GM12878 (cell line): ENCODE measurements at regions not wholly inside any gene's neighbourhood (a gene's known extent, or its start where the extent isn't known, plus 50 kb on each side); places are given as distances from the start of the nearest gene placed in this dataset.

ENCODE experiments used
- ATAC-seq: fragments of 200-7000 bp; cut with Tn5 transposase; 3 replicates; pipeline ENCODE4 v1.9.1; 2020; ENCODE audit warnings: mild to moderate bottlenecking, moderate library complexity
- BruUV-seq: library from RNA; stranded (reverse); fragments of 400-500 nt; replicated peaks from 2 replicates; lab custom pipeline; 2021; lab: Mats Ljungman, UMichigan
- CTCF ChIA-PET: fragments of 300-600 bp; sonication (Branson Sonifier 250); formaldehyde crosslinking; extraction: SDS; loops from one replicate; lab custom pipeline; 2021; ENCODE audit warnings: inconsistent platforms; lab: Yijun Ruan, JAX
- POLR2A ChIA-PET: fragments of 350-600 bp; formaldehyde crosslinking; extraction: SDS; loops from one replicate; lab custom pipeline; 2021; ENCODE audit warnings: inconsistent platforms; lab: Charles Lee
- RAD21 ChIA-PET: fragments of 300-600 bp; sonication (Branson Sonifier 250); formaldehyde crosslinking; loops from one replicate; lab custom pipeline; 2023; ENCODE audit warnings: antibody characterized with exemption; ENCODE audit not compliant: unreplicated experiment; lab: Charles Lee
- SMC1A ChIA-PET: fragments of 300-600 bp; sonication (Branson Sonifier 250); formaldehyde crosslinking; loops from one replicate; lab custom pipeline; 2023; ENCODE audit not compliant: unreplicated experiment, uncharacterized antibody; lab: Charles Lee
- DNase-seq: peaks from one replicate; pipeline ENCODE4 v3.0.0-alpha.2; 2011; ENCODE audit warnings: low read depth, low spot score
- FAIRE-seq: peaks from 3 replicates; lab custom pipeline; 2011; peaks lifted over from hg19 to GRCh38; lab: Jason Lieb, UNC
- H2AFZ ChIP-seq: 2 replicates; pipeline ENCODE4 v1.6.0; 2011; ENCODE audit warnings: low read depth, low read length, control low read depth; ENCODE audit not compliant: control insufficient read depth
- H3K27ac ChIP-seq: 2 replicates; pipeline ENCODE4 v1.5.1; 2011; ENCODE audit warnings: control low read depth; ENCODE audit not compliant: control insufficient read depth, insufficient read depth
- H3K27me3 ChIP-seq, 2 experiments: replicated peaks in 1 of 2; 2 replicates each; pipeline versions ENCODE4 v1.6.0 to v1.6.1; 2011; ENCODE audit warnings: low read length in 1 of 2; ENCODE audit not compliant: control insufficient read depth in 2 of 2, insufficient read depth in 2 of 2
- H3K36me3 ChIP-seq, 2 experiments: 2 replicates each; pipeline ENCODE4 v1.5.1; 2011; ENCODE audit warnings: low read length in 1 of 2; ENCODE audit not compliant: control insufficient read depth in 2 of 2, insufficient read depth in 2 of 2
- H3K4me1 ChIP-seq: 2 replicates; pipeline ENCODE4 v1.6.1; 2011; ENCODE audit warnings: mild to moderate bottlenecking, low read length, moderate library complexity, mixed read lengths; ENCODE audit not compliant: control insufficient read depth, insufficient read depth
- H3K4me2 ChIP-seq: 2 replicates; pipeline ENCODE4 v1.6.0; 2011; ENCODE audit warnings: control low read depth; ENCODE audit not compliant: control insufficient read depth, insufficient read depth
- H3K4me3 ChIP-seq: fragments of 200-600 bp; sonication (generic); 2 replicates; pipeline ENCODE4 v1.5.1; 2016
- H3K79me2 ChIP-seq: 2 replicates; pipeline ENCODE4 v1.6.0; 2011; ENCODE audit warnings: low read length; ENCODE audit not compliant: control insufficient read depth, insufficient read depth
- H3K9ac ChIP-seq: 2 replicates; pipeline ENCODE4 v1.8.0; 2011; ENCODE audit warnings: low read length, control low read depth, mixed read lengths; ENCODE audit not compliant: control insufficient read depth, insufficient read depth
- H3K9me3 ChIP-seq: replicated peaks from 3 replicates; pipeline ENCODE4 v1.5.1; 2011; ENCODE audit warnings: mild to moderate bottlenecking, low read length; ENCODE audit not compliant: control insufficient read depth, insufficient read depth
- H4K20me1 ChIP-seq: 2 replicates; pipeline ENCODE4 v1.6.0; 2011; ENCODE audit not compliant: control insufficient read depth, insufficient read depth
- LARP7 ChIP-seq: fragments of 450-650 bp; IDR thresholded peaks from 2 replicates; pipeline ENCODE4 v1.6.1; 2017; ENCODE audit warnings: mild to moderate bottlenecking
- NR2C2 ChIP-seq: IDR thresholded peaks from 2 replicates; pipeline ENCODE4 v1.6.1; 2011; ENCODE audit warnings: borderline replicate concordance, low read depth; ENCODE audit not compliant: control insufficient read depth, insufficient read length
- TCF3 ChIP-seq: IDR thresholded peaks from 2 replicates; pipeline ENCODE4 v1.6.1; 2012; ENCODE audit warnings: low read depth, mild to moderate bottlenecking, low read length, borderline replicate concordance; ENCODE audit not compliant: insufficient read depth
- WGBS: methylation state at CpG from one replicate; pipeline ENCODE4 v1.1.6; 2016; ENCODE audit warnings: low lambda C conversion rate; ENCODE audit not compliant: insufficient replicate concordance, insufficient coverage; ENCODE audit errors: missing lambda C conversion rate; 5-methylcytosine and 5-hydroxymethylcytosine counted together
- in situ Hi-C: fragments of 300-500 bp; cut with MboI; formaldehyde crosslinking; loops from 9 replicates; pipeline ENCODE4 v1.14.3; 2018; ENCODE audit warnings: mixed read lengths
- intact Hi-C: fragments of 100-400 bp; cut with micrococcal nuclease; formaldehyde crosslinking; loops from one replicate; pipeline ENCODE4 v1.14.2; 2022; ENCODE audit not compliant: unreplicated experiment
- TF ChIP-seq, protein P1 (sequence below): fragments of 450-650 bp; IDR thresholded peaks from 2 replicates; pipeline ENCODE4 v1.6.1; 2017; ENCODE audit warnings: low read depth, mild to moderate bottlenecking, moderate library complexity
- TF ChIP-seq, protein P2 (sequence below): IDR thresholded peaks from 2 replicates; pipeline ENCODE4 v1.6.1; 2011; ENCODE audit warnings: borderline replicate concordance, low read depth, mild to moderate bottlenecking, moderate library complexity, low read length; ENCODE audit not compliant: insufficient read depth, poor library complexity, severe bottlenecking
- TF ChIP-seq, protein P3 (sequence below): IDR thresholded peaks from 2 replicates; pipeline ENCODE4 v1.6.1; 2011; ENCODE audit warnings: mild to moderate bottlenecking, low read depth, low read length, moderate library complexity; ENCODE audit not compliant: insufficient replicate concordance

GRCh38 chr12:11540615-11541310, 108.7 kb upstream of the ETV6 start:
- no peak overlapping the region for H3K27ac ChIP-seq
- no peaks in the 10 kb centered on the region for H3K36me3 ChIP-seq
- no peak overlapping the region for H3K9ac ChIP-seq
- TF ChIP-seq TCF3 (0 out of 2 replicates have a peak, but pooled peaks have one; percentile 9), LARP7 (no peak), NR2C2 (peak; percentile 43)
- TF ChIP-seq, protein P1, sequence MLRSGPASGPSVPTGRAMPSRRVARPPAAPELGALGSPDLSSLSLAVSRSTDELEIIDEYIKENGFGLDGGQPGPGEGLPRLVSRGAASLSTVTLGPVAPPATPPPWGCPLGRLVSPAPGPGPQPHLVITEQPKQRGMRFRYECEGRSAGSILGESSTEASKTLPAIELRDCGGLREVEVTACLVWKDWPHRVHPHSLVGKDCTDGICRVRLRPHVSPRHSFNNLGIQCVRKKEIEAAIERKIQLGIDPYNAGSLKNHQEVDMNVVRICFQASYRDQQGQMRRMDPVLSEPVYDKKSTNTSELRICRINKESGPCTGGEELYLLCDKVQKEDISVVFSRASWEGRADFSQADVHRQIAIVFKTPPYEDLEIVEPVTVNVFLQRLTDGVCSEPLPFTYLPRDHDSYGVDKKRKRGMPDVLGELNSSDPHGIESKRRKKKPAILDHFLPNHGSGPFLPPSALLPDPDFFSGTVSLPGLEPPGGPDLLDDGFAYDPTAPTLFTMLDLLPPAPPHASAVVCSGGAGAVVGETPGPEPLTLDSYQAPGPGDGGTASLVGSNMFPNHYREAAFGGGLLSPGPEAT, result no peak
- TF ChIP-seq, protein P2, sequence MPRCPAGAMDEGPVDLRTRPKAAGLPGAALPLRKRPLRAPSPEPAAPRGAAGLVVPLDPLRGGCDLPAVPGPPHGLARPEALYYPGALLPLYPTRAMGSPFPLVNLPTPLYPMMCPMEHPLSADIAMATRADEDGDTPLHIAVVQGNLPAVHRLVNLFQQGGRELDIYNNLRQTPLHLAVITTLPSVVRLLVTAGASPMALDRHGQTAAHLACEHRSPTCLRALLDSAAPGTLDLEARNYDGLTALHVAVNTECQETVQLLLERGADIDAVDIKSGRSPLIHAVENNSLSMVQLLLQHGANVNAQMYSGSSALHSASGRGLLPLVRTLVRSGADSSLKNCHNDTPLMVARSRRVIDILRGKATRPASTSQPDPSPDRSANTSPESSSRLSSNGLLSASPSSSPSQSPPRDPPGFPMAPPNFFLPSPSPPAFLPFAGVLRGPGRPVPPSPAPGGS, result peak; percentile 86
- TF ChIP-seq, protein P3, sequence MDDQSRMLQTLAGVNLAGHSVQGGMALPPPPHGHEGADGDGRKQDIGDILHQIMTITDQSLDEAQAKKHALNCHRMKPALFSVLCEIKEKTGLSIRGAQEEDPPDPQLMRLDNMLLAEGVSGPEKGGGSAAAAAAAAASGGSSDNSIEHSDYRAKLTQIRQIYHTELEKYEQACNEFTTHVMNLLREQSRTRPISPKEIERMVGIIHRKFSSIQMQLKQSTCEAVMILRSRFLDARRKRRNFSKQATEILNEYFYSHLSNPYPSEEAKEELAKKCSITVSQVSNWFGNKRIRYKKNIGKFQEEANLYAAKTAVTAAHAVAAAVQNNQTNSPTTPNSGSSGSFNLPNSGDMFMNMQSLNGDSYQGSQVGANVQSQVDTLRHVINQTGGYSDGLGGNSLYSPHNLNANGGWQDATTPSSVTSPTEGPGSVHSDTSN, result peak; percentile 37
- no peaks in the 10 kb centered on the region for H4K20me1 ChIP-seq
- ChIA-PET RAD21 (no interaction called here), POLR2A (no interaction called here), CTCF (interaction anchor here (1.5 to 1.7 kb wide), 2 partner anchors 34 to 492 kb away, joined by 6 read pairs; no protein-coding TSS in a partner anchor), SMC1A (no interaction called here)
- ATAC-seq (no peak), DNase-seq (no peak), FAIRE-seq (no peak)
- no peaks in the 10 kb centered on the region for H3K79me2 ChIP-seq
- in situ Hi-C loops (no loop called here), intact Hi-C loops (no loop called here)
- no peak overlapping the region for H2AFZ ChIP-seq
- H3K27me3 ChIP-seq, result no peaks in the 10 kb centered on the region
- H3K4me3 ChIP-seq, result no peak overlapping the region
- WGBS, result 75% methylated on average over 9 of the region's 9 CpGs
- H3K4me1 ChIP-seq, result peaks cover 16% of the 10 kb centered on the region
- H3K9me3 ChIP-seq, result no peaks in the 10 kb centered on the region
- no TSS peak for BruUV-seq
- H3K4me2 ChIP-seq, result no peak overlapping the region
